GM21367 (cell line): ENCODE measurements at regions not wholly inside any gene's neighbourhood (a gene's known extent, or its start where the extent isn't known, plus 50 kb on each side); places are given as distances from the start of the nearest gene placed in this dataset.

Source experiments
- ATAC-seq: cut with Tn5 transposase; IDR thresholded peaks from one replicate; pipeline ENCODE4 v1.9.1; 2021; ENCODE audit not compliant: unreplicated experiment

DNA sequence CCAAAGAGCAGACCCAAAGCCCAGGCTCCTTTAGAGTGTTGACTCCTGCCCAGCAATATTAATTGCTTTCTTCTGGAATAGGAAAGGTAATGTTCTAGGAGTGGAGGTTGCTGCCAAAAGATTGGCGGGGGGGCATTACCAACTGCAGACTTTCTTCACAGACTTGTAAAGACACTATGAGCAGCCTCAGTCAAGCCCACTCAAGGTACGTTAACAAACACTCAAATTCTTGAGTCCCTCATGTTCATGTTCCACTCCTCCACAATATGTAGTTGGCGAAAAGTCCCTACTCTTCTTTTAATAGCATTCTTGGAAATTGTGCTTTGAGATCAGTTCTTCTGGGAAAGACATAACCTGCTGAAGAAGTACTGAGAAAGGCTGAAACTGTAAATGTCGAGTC, 409.2 kb upstream of the KIF2A start:
- no peak for ATAC-seq

DNA sequence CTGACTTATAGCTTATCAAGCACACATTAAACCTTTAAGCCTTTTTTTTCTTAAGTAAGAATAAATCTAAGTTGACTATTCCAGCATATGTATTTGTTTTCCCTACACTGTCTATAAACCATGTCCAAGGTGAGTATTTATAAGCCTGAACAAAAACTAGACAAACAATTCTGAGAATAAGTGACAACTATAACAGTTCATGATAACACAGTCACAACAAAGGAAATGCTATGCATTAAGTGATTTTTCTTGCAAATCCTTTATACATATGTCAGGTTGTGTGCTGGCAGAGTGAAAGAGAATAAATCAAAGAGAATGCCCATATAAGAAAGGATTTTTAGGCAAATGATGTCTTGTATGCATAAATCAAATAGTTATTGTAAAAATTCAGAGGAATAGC, 408.8 kb upstream of the KIF2A start:
- ATAC-seq: no peak

DNA sequence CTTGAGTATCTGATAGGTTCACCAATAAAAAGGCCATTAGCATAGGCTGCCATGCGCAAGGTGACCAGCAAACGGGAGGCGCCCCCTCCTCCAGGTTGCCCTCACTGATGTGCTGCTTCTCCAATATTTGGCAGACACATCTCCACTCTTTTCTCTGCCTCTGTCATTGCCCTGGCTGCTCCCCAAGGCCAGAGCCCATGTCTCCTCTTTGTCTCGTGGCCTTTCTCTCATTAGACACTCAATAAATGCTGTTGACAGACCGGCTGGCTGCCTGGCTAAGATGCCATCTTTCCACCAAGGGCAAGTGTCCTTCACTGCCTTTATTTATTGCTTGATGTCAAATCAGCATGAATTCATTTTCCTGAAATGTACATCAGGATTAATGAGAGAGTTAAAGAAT, 404.0 kb upstream of the KIF2A start:
- no peak for ATAC-seq

DNA sequence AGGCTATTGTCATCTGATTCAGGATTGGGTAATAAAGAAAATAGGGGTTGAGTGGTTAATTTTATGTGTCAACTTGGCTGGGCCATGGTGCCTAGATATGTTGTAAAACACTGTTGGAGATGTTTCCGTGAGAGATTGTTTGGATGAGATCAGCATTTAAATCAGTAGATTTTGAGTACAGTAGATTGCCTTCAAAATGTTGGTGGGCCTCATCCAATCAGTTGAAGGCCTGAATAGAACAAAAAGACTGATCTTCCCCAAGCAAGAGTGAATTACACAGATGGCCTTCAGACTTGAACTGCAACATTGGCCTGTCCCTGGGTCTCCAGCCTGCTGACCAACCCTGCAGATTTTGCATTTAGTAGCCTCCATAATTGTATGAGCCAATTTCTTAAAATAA, 401.3 kb upstream of the KIF2A start:
- no peak for ATAC-seq

DNA sequence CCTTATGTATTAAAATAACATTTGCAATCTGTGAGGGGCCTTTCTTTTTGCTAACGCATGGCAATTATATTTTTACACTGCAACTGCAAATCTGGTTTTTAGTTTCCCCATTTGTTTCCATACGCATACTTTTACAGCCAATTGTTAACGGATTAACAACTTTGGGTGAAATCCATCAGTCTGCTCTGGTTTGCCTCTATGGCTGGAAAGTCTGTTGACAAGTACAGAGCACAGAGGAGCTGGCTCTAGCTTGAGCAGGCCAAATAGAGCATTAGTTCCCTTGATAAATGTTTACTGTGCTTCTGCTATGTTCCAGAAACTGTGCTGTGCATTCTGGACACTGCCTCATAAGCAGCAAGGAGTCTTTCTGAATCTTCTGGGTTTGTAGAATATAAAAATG, 400.4 kb upstream of the KIF2A start:
- ATAC-seq: no peak

DNA sequence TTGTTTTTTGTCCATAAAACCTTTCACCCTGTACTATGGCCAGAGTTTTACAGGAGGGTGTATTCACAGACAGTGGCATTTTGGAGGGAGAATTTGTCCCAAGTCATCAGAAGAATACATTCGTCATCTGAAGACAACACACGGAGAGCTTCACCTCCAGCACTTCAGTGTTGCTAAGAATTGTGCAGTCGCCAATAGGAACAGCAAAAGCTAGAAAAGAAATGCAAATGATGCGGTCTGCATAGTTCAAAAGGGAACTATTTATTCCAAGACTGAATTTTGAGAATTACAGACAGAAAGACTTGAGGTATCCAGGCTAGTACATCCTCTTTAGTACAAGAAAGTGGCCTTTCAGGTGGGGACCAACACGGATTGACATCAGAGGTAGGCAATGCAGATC, 399.2 kb upstream of the KIF2A start:
- no peak for ATAC-seq

DNA sequence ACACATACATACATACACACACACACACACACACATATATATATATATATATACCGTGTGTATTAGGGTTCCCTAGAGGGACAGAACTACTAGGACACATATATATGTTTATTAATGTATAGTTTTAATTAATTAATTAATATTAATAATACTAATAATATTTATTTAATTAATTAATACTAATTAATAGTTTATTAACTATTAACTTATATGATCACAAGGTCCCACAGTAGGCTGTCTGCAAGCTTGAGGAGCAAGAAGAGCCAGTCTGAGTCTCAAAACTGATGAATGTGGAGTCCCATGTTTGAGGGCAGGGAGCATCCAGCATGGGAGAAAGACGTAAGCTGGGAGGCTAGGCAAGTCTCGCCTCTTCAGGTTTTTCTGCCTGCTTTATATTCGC, 398.0 kb upstream of the KIF2A start:
- no peak for ATAC-seq

DNA sequence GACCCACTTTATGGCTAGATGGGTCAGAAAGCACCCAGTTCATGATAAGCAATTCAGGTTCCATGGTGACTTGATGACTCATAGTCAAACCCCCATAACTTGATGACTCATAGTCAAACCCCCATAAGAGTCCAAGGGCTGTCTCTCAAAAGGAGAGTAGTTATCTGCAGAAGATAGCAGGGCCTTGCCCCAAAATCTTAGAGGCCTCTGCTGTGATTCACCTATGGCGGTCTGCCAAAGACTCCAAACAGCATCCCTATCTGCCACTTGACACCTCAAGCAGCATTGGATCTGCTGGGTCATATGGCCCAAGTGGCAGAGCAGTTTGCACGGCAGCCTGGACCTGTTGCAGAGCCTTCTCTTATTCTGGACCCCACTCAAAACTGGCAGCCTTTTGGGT, 395.2 kb upstream of the KIF2A start:
- ATAC-seq: no peak

DNA sequence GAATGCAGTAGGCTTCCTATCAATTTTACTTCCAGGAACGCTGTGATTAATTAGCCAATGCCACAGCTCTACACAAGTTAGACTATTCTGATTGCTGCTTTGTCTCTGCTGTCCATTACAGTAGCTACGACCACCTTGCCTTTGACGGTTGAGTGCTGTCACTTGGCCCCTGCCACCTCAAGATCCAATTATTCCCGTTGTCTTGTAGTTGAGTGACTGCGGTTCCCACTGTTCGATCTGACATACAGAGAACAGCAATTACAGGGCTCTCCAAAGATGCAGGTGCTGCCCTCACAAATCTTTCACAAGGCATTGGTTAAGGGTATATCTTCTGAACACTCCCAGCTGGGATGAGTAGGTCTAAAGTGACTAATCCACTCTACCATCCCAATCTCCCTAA, 393.4 kb upstream of the KIF2A start:
- ATAC-seq: no peak

DNA sequence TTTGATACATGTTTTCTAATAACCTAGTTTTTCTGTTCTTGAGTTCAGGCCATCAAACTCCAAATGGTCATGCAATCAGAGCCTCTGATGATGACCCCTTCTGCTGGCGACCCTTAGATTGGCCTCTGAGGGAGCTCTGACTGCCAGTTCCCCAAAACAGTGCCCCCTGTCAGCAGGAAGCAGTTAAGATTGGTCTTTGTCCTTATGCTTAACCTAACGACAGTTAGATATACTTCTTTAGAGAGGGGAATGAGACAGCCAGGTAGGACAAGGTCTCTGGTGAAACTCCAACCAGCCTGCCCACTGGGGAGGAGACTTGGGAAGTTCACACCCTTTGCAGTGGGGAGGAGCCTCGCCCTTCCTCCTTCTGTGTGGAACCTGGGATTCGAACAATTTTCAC, 390.4 kb upstream of the KIF2A start:
- no peak for ATAC-seq

DNA sequence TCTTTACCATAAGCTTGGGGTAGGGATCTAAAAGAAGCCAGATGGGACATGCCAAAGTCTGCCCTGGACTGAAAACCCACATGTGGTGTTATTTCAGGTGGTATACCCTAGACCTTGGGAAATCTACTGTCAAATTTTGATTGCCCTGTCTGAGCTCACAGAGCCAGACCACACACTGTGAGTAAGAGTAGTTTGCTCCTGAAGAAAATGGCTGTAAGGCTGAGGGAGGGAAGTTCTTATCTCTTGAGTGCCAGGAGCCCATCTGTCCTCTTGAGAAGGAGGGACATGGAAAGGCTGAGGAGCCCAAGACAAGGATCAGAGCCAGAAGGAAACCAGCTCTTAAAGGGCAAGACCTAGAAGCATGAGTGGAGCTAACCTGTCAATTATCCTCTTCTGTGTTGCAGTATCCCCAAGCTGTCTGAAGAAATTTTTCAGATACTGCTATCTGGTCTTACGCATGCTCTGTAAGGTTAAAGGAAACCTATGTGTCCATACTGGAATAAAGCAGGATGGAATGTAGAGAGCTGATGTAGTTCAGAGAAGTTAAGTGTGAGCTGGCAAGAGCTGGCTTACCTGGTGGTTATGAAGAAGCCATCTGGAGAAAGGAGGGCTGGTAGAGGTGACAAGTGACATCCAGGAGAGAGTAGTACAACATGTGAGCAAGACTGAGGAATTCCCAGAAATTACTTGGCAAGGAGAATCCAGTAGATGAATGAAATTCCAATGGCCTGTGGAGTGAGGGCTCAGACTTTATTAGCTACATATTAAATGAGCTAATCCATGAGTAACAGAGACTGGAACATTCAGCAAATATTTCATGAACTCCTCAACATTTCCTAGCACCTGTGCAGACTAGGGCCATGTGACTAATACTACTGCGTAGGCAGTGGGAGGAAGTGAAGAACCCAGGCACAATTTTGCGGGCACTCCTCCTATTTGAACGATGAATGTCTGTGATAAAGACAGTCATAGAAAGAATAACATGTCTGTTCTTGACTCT, 389.1 kb upstream of the KIF2A start:
- no peak for ATAC-seq

DNA sequence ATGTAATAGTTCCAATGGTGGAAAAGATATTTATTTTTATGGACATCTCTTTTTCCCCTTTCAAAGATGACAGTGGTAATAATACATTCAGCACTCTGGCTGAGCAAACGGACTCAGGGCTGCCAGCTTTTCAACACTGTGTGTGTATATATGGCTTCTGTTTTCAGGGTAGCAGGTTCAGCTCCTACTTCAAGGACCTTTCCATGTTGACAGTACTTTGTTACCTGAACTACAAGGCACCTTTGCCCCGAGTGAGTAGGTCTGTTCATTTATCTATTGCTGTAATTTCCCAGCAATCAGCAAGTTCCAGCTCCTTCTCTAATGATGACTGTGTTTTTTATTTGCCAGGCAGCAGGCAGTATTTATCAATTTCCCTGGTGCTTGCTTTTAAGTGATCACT, 387.4 kb upstream of the KIF2A start:
- ATAC-seq: no peak

DNA sequence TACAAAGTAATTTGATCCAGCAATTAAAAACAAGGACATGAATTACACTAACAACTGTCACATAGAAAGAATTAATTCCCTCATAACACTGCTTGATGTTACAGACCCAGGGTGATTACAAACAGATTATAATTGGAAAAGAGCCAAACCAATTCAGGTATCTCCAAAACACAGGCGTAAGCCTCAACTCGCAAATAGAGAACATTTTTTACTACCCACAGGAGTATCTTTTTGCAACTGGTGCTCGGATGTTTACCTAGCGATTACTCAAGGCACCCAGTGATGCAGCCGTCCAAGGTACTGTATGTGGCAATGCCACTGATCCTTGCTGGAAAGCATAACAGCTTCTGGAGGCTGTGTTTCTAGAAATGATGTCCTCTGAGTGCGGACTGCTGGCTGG, 386.1 kb upstream of the KIF2A start:
- no peak for ATAC-seq

DNA sequence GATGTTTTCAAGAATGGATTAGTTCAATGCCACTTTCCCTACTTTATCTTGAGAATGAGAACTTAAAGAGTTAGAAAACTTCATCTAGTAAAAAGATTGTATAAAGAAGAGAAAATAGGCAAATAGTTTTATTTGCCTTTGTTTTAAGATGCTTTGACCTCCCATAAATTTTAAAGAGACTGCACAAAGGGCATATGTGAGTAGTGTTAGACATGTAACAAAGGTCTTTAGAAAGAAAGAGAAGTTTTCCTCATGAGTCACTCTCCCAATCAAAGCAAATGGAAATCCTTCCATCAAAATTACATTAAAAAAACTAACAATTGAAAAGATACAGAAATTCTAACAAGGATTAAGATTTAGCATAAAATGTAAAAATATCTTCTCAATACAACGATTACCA, 381.8 kb upstream of the KIF2A start:
- ATAC-seq: no peak

DNA sequence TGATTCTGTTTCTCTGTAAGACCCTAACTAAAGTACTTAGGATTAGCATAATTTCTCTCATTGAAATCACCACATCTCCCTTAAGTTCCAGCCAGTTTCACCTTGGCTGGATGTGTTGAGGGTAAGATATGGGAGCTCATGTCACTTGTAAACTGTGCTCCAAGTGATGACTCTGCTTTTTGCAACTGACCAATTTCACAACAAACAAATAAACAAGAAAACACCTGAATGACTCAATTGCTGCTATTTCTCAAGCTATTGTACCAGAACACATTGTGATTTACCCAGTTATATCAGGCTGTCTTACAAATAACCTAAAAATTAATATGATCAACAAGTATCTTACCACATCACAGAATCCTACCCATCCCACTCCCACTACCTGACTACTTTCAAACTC, 379.1 kb upstream of the KIF2A start:
- no peak for ATAC-seq

DNA sequence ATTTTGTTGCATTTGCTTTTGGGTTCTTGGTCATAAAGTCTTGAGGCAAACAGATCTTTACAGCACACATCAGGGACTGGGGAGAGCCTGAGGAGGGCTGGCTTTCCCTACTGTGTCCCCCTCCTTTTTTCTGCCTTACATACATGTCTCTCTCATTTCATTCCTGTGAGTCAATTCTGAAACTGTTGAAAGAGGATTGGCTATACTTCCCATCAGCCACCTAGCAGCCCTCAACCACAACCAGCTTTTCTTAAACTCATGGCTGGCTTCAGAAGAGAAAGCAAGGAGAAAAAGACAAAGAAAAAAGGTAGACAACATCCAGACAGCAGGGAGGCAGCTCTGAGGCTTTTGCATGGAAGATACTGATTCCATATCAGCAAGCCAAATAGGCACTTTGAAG, 374.8 kb upstream of the KIF2A start:
- ATAC-seq: no peak

DNA sequence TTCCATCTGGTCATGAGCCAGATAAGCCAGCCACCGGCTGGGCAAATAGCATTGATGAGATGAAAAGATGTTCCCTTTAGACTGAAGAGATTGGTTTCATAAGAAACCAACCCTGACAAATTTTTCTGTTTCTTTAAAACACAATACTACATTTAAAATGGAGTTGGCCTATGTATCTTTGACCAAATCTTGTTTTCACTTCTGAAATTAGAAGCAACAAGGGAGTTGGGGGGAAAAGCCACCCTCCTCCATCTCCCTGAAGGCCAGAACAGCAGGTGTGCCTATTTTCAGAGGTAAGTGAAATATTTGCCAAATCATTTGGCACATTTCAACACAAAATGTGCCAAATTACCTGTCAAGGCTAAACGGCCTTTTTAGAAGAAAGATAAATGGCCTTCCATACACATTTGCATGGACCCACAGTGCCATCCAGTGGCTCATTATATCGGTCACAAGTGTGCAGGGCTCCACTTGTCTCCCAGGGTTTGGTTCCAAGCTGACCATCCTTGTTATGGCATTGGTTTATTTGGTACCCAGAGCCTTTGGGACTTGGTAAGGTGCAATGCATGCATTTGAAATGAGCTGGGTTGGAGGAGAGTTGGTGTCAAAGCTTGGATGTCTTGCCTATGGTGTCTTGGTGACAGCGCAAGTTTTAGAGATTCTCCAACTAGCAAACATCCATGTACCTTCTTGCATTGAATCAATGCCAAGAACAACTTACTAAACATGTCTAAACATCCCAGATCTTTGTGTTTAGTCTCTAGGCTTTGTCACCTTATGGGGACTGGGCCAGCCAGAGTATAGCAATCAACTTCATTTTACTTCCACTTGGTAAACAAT, 372.0 kb upstream of the KIF2A start:
- ATAC-seq: no peak

DNA sequence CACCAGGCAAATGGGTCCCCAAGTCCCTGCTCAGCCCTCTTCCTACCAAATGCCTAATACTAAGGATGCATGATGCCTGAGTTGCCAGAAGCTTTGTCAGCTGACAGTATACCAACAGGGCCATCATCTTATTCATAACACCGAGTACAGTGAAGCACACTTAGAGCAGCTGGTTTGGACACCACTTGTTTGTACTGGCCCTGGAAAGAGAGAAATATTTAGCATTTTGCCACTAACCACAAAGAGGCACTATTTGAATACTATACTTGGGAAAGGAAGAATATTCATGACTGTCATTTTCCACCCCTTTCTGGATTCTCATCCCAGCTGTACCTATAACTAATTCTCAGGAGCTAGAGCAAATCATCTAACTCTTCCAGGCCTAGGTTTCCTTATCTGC, 364.4 kb upstream of the KIF2A start:
- no peak for ATAC-seq

DNA sequence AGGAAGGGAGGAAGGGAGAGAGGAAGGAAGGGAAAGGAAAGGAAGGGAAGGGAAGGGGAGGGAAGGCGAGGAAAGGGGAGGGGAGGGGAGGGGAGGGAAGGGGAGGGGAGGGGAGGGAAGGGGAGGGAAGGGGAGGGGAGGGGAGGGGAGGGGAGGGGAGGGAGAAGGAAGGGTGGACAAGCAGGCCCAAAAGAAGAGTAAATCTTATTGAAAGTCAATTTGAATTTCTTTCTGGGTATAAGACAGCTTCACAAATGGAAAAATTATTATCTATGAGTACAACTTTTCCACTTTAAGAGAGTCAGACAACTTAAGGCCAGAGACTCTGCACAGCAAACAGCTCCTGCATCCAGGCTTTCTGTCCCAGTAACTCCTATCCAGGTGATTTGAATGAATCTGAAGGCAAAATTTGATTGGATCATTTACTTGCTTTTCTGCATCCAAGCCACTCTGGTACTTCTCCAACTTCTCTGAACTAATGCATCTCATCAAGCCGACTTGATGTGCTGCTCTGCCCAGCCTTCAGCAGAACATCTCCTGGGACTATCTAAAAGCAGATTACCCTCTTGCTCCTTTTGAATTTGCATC, 363.4 kb upstream of the KIF2A start:
- no peak for ATAC-seq

DNA sequence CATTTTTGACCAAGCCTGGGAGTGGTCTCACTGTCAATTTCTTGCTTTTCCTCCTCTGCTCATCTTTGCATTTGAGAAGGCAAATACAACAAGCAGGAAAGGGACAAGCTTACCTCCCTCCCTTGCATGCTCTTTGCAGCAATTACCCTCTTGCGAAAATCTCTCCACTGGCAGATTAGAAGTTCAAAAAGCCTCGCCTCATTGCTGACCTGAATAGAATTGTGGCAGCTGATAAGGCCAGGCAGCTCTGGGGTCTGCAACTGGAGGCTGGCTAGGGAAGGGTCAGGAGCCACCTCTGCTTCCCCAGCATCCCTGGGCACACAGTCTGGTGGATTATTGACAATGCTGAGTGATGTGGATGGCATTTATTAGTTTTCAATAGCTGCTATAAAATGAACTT, 362.3 kb upstream of the KIF2A start:
- ATAC-seq: no peak

DNA sequence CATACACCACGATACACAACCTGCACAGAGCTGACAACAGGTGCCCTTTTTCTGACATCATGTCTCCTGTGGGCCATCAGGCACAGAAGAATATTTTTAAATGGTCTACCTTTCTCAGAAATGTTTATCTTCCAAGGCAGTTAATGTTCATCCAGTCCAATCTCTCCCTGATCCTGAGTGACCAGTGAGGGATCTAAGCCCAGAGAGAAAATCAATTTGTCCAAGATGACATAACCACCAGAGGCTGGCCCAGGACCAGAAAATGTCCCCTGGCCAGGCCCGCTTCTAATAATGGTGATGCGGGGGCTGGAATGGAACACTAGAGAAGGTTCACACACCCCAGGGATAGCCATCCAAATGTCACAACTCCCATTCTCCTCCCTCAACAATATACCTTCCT, 357.9 kb upstream of the KIF2A start:
- no peak for ATAC-seq
